Right lobe of liver (tissue), 4 donors: ENCODE measurements at regions not wholly inside any gene's neighbourhood (a gene's known extent, or its start where the extent isn't known, plus 50 kb on each side); places are given as distances from the start of the nearest gene placed in this dataset.

Experiments
- POLR2A ChIP-seq: fragments of 450-650 bp; IDR thresholded peaks from one replicate; pipeline ENCODE4 v1.6.1; 2017; ENCODE audit warnings: antibody characterized with exemption, mild to moderate bottlenecking
- TF ChIP-seq, protein P1 (sequence below), 4 donors: fragments of 200-600 bp in 3 of 4; fragments of 450-650 bp in 1 of 4; IDR thresholded peaks; one replicate each; pipeline versions ENCODE4 v1.5.1 to v1.8.0; 2016 to 2022; ENCODE audit warnings: antibody characterized with exemption in 4 of 4, mild to moderate bottlenecking in 2 of 4
- donor health status: DM: no; HTN: no; CAD: no.
- donor health status: DM: no; HTN: no; CAD: no.
- donor health status: DM: no; HTN: yes; CAD: no.

DNA sequence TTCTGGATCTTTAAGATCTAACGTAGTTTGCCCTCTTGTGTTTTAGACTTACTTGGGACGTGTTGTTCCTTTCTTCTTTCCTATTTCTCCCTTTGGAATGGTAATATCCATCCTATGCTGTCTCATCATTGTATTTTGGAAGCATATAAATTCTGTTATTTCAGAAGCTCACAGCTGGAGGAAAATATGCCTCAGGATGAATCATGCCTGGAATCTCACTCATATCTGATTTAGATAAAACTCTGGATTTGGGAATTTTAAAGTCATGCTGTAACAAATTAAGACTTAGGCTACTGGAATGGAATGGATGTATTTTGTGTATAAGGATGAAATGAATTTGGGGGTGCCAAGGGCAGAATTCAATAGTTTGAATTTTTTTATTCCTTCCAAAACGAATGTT is 245.2 kb upstream of the GULP1 start:
- TF ChIP-seq, protein P1, sequence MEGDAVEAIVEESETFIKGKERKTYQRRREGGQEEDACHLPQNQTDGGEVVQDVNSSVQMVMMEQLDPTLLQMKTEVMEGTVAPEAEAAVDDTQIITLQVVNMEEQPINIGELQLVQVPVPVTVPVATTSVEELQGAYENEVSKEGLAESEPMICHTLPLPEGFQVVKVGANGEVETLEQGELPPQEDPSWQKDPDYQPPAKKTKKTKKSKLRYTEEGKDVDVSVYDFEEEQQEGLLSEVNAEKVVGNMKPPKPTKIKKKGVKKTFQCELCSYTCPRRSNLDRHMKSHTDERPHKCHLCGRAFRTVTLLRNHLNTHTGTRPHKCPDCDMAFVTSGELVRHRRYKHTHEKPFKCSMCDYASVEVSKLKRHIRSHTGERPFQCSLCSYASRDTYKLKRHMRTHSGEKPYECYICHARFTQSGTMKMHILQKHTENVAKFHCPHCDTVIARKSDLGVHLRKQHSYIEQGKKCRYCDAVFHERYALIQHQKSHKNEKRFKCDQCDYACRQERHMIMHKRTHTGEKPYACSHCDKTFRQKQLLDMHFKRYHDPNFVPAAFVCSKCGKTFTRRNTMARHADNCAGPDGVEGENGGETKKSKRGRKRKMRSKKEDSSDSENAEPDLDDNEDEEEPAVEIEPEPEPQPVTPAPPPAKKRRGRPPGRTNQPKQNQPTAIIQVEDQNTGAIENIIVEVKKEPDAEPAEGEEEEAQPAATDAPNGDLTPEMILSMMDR (IDR thresholded peaks at IDR 0.05) = no peak
- TF ChIP-seq POLR2A = no peak
